GM18508 (cell line): ENCODE measurements at regions not wholly inside any gene's neighbourhood (a gene's known extent, or its start where the extent isn't known, plus 50 kb on each side); places are given as distances from the start of the nearest gene placed in this dataset.
"Not testable (repeated sequence)": the region's sequence is repeated elsewhere in the genome, so short reads cannot be mapped to it uniquely, and the experiment has no call there.

Experiments
- ATAC-seq: cut with Tn5 transposase; IDR thresholded peaks from one replicate; pipeline ENCODE4 v1.9.1; 2021; ENCODE audit warnings: moderate number of reproducible peaks; ENCODE audit not compliant: insufficient read depth, unreplicated experiment

- ATAC-seq: no peak
Measured at GRCh38 chr3:34102288-34102687, 303.9 kb downstream of the PDCD6IP start.

DNA sequence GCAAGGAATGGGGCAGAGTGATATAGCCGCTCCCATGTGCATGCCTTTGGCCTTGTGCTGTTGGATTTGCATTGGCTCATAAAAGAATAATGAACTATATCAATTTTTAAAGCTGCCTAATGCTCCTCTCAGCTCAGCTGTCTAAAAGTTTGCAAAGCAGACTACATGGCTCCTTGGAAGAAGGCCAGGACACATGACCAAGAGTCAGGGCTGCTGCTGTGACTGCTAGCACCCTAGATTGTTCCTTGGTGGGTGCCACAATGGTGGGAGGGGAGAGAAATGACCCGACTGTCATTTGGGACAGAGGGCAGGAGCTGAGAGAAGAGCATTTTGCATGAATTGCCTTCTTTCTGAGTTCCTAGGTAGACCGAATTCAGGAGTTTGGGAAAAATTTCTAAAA, 307.9 kb downstream of the PDCD6IP start:
- ATAC-seq: no peak

GRCh38 chr3:34106879-34107278, 308.4 kb downstream of the PDCD6IP start:
- peak; percentile 35 for ATAC-seq

DNA sequence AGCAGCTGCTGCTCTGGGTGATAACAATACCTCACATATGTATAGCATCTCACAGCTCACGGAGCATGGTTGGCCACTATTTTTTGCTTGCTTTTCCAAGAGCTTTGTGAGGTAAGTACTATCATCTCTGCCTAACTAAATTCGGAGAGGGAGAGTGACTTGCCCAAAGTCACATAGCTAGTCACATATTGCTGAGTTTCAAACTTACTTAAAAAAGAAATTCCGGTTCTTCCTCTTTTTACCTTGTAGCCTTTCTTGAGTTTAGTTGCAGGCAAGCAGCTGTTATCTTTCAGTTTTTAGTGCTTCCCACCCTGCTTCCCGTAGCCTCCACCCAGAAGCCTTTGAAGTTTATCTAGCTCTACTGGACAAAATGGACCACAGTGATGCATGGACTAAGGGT, 309.2 kb downstream of the PDCD6IP start:
- ATAC-seq: peak; percentile 44

GRCh38 chr3:34109021-34109420, 310.6 kb downstream of the PDCD6IP start:
- ATAC-seq: no peak

DNA sequence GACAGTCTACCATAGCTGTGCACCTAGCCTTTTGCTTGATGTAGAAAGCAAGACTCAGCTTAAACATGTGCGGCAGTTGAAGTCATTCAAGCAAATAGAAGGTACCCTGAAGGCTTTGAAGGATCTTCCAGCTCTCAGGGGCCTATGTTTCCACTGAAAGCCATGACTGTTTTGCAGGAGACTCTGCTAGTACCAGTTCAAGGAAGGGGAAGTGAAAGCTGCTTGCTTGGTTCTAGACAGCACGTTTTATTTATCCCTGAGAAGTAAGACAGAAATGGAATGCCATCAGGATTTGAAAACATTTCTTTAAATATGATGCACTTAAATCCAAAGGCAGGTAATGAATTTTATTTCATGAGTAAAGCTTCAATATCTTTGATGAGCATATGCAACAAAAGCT, 311.4 kb downstream of the PDCD6IP start:
- peak; percentile 32 for ATAC-seq

DNA sequence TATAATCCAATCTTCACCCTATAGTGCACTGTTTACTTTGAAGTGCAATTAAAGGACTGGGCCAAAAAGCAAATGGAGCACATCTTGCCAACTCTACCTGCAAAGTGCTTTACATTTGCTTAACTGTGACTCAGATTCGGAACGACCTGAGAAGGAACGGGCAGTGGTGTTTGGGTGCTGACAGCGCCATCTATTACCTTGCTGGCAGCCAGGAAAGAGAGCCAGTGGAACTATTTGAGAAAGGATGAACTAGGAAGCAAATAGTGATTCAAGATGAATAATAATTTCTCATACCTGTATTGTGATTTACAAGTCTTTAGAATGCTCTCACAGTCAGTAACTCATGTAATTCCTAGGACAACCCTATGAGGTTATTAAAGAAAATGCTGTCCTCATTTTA, 312.9 kb downstream of the PDCD6IP start:
- ATAC-seq: no peak

GRCh38 chr3:34112261-34112660, 313.8 kb downstream of the PDCD6IP start:
- not testable (repeated sequence) for ATAC-seq

DNA sequence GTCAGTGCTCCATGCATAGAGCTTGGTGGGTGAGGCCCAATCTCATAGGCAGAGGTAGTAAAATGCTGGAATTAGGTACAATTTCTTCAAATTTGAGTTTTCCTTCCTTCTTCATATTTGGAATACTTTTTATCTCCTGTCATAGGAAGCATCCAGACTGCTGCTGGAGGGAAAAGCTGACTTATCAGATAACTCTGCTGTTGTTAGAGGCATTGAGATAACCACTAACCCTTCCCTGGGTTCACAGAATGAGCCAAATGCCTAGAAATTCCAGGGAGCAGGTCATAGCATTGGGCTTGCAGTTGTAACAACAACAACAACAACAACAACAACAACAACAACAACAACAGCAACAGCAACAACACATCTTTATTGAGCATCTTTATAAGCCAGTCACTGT, 332.7 kb downstream of the PDCD6IP start:
- no peak for ATAC-seq

DNA sequence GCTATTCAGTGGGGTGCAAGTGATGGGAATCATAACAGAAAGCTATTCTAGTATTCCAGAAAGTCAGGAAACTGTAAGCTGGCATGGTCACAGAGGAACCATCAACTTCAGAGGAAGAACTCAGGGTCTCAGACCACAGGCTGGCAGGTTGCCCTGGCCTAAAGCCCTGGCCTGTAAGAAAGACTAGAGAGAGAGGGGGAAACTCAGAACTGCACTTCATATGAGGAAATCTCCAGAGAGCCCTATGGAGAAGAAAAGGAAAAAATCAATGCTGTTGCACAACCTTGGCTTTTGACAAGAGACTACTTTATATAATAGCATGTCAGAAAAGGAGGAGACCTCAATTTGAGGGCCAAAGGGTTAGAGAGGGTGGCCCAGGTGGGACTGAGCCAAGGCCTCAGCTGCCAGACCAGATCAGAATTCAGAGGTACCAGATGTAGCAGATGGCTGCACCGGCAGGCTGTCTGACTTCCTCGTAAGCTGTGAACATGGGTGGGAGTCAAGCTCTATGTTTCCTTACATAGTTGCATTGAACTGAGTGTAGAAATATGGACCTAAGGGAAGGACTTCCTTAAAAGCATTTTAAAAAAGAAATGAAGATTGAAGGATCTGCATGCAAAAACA, 333.8 kb downstream of the PDCD6IP start:
- ATAC-seq: no peak

GRCh38 chr3:34139566-34139965, 341.1 kb downstream of the PDCD6IP start:
- no peak for ATAC-seq

- no peak for ATAC-seq
Measured at GRCh38 chr3:34140616-34141015, 342.2 kb downstream of the PDCD6IP start.

- ATAC-seq: no peak
Measured at GRCh38 chr3:34141841-34142337, 343.5 kb downstream of the PDCD6IP start.

GRCh38 chr3:34145796-34146195, 347.4 kb downstream of the PDCD6IP start:
- no peak for ATAC-seq

- ATAC-seq: no peak
Measured at GRCh38 chr3:34146596-34146995, 348.2 kb downstream of the PDCD6IP start.

DNA sequence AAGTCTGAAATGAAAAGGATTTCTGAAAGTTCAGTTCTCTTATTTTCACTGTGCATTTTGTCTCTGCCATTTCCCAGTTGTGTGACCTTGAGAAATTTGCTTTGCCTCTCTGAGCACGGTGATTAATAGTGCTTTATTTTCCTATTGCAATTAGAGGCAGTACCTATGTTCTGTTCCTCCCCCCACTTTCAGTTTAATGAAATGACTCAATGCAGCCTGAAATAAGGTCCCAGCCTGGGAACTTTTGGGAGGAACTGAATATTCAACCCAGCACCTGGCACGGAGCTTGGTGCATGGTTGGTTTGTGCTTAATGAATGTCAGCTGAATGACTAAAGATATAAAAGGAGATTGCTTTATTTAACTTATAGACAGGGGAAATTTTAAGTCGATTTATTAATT, 352.6 kb downstream of the PDCD6IP start:
- peak; percentile 45 for ATAC-seq

DNA sequence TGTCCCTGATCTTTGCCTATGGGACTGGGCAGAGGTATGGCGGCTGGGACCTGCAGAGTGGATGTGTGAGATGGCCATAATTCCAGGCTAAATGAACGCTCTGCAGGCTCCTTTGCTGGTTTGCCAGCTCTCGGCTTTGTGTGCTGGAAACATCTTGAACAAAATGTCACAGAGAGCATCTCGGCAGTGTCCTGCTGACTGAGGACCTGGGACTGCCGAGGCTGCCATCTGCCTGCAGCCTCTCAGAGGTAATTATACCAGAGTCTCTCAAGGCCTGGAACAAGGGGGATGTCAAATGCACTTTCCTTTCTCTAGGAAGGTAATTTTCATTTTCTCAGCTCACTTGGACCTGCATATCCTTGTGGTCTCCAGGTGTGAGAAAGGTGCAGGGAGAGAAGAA, 354.2 kb downstream of the PDCD6IP start:
- ATAC-seq: no peak

- ATAC-seq: no peak
Measured at GRCh38 chr3:34155108-34155507, 356.7 kb downstream of the PDCD6IP start.

- ATAC-seq: no peak
Measured at GRCh38 chr3:34155666-34156065, 357.2 kb downstream of the PDCD6IP start.

GRCh38 chr3:34157491-34157890, 359.1 kb downstream of the PDCD6IP start:
- ATAC-seq: no peak

DNA sequence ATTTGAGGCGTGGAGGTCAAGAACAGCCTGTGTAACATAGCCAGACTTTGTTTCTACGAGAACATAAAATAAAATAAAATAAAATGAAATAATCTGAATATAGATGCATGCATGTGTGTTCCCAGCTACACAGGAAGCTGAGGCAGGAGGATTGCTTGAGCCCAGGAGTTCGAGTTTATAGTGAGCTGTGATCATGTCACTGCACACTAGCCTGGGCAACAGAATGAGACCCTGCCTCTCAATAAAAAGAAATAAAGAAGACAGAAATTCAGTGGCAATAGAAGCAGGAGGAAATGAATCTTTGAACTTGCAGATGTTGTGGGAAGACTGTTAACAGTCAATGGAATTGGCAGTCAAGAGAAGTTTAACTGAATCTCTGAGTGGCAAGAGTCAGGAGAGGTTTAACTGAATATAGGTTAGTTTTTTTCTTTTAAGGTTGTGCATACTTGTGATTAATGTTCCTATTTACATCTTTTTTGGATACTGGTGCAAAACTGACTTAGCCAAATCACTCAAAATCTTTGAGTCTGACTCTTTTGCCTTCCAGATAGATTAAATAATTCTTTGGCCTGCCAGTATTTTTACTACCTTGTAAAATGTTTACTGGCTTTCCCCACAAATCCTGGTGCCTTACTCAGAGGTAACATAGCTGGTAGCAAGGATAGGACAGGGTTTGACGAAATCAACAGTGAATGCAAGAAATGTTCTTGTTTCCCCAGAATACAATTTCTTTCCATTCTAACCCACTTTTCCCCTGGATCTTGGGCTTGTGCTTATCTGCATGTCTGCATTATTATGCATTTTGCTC, 361.4 kb downstream of the PDCD6IP start:
- ATAC-seq: no peak

GRCh38 chr3:34169636-34170035, 371.2 kb downstream of the PDCD6IP start:
- ATAC-seq: not testable (repeated sequence)
